Adrenal gland (tissue), 5 donors: ENCODE measurements at regions not wholly inside any gene's neighbourhood (a gene's known extent, or its start where the extent isn't known, plus 50 kb on each side); places are given as distances from the start of the nearest gene placed in this dataset.

Experiments used
- CTCF ChIP-seq, 6 experiments: fragments of 450-650 bp in 4 of 6; fragments of 200-600 bp in 2 of 6; sonication (generic) in 1 of 6; IDR thresholded peaks; 1 replicate in 5 of 6; 2 replicates in 1 of 6; pipeline versions ENCODE4 v1.5.1 to v1.8.0; 2016 to 2021; ENCODE audit warnings: antibody characterized with exemption in 6 of 6, mild to moderate bottlenecking in 2 of 6, moderate library complexity in 1 of 6
- POLR2A ChIP-seq, 2 donors: fragments of 450-650 bp; IDR thresholded peaks; one replicate each; pipeline ENCODE4 v1.6.1; 2017; ENCODE audit warnings: antibody characterized with exemption in 2 of 2, mild to moderate bottlenecking in 2 of 2, moderate library complexity in 1 of 2
- donor health status: DM: no; HTN: no; CAD: no.

GRCh38 chr13:111398715-111399299, 78.4 kb downstream of the TEX29 start:
- TF ChIP-seq POLR2A (IDR thresholded peaks at IDR 0.05) (no peak), CTCF (IDR thresholded peaks at IDR 0.05) (no peak)
